AG04450 (cell line): ENCODE measurements at regions not wholly inside any gene's neighbourhood (a gene's known extent, or its start where the extent isn't known, plus 50 kb on each side); places are given as distances from the start of the nearest gene placed in this dataset.

Experiments
- CTCF ChIA-PET: fragments of 300-600, 350-600 bp; formaldehyde crosslinking; extraction: SDS; loops from one replicate; lab custom pipeline; 2022; ENCODE audit warnings: antibody characterized with exemption, inconsistent platforms; lab: Charles Lee
- POLR2A ChIA-PET: fragments of 350-600 bp; formaldehyde crosslinking; extraction: SDS; loops from one replicate; lab custom pipeline; 2021; ENCODE audit warnings: antibody characterized with exemption, inconsistent platforms; lab: Yijun Ruan, JAX
- DNase-seq: peaks from one replicate; pipeline ENCODE4 v3.0.0-alpha.2; 2011; ENCODE audit warnings: low read depth, low spot score
- H3K27ac ChIP-seq: one replicate; pipeline ENCODE4 v1.5.1; 2012; ENCODE audit warnings: low read depth, low read length, control low read depth
- H3K27me3 ChIP-seq: one replicate; pipeline ENCODE4 v1.6.0; 2012; ENCODE audit warnings: low read length; ENCODE audit not compliant: control insufficient read depth, insufficient read depth
- H3K4me3 ChIP-seq: 2 replicates; pipeline ENCODE4 v1.5.1; 2011; ENCODE audit warnings: mild to moderate bottlenecking, low read depth, low read length, control low read depth
- H3K9me3 ChIP-seq: 2 replicates; pipeline ENCODE4 v1.5.1; 2012; ENCODE audit warnings: low read length; ENCODE audit not compliant: control insufficient read depth, insufficient read depth
- CTCF ChIP-seq: IDR thresholded peaks from 2 replicates; pipeline ENCODE4 v1.5.1; 2011; ENCODE audit warnings: low read depth, low read length, control low read depth, inconsistent platforms

- no peak overlapping the region for H3K4me3 ChIP-seq
- H3K27ac ChIP-seq: no peak overlapping the region
- no peak for TF ChIP-seq CTCF
- CTCF ChIA-PET: no interaction called here
- no peaks in the 10 kb centered on the region for H3K27me3 ChIP-seq
- H3K9me3 ChIP-seq: no peaks in the 10 kb centered on the region
- POLR2A ChIA-PET: no interaction called here
- DNase-seq: no peak
Measured at GRCh38 chr2:163481515-163481914, 254.3 kb downstream of the FIGN start.

GRCh38 chr2:163479599-163479998, 256.2 kb downstream of the FIGN start:
- DNase-seq: no peak
- no peak overlapping the region for H3K4me3 ChIP-seq
- TF ChIP-seq CTCF: no peak
- no peak overlapping the region for H3K27ac ChIP-seq
- POLR2A ChIA-PET: no interaction called here
- CTCF ChIA-PET: no interaction called here
- no peaks in the 10 kb centered on the region for H3K9me3 ChIP-seq
- H3K27me3 ChIP-seq: no peaks in the 10 kb centered on the region

- DNase-seq: no peak
- ChIA-PET POLR2A (no interaction called here), CTCF (no interaction called here)
- TF ChIP-seq CTCF: no peak
- no peak overlapping the region for H3K27ac ChIP-seq
- no peaks in the 10 kb centered on the region for H3K27me3 ChIP-seq
- no peaks in the 10 kb centered on the region for H3K9me3 ChIP-seq
- no peak overlapping the region for H3K4me3 ChIP-seq
Measured at GRCh38 chr2:163475815-163476214, 260.0 kb downstream of the FIGN start.

- Histone ChIP-seq H3K27ac (no peak overlapping the region), H3K27me3 (no peaks in the 10 kb centered on the region), H3K9me3 (no peaks in the 10 kb centered on the region), H3K4me3 (no peak overlapping the region)
- DNase-seq: no peak
- CTCF ChIA-PET: no interaction called here
- POLR2A ChIA-PET: no interaction called here
- no peak for TF ChIP-seq CTCF
Measured at GRCh38 chr2:163474889-163475288, 260.9 kb downstream of the FIGN start.

- Histone ChIP-seq H3K9me3 (no peaks in the 10 kb centered on the region), H3K27me3 (no peaks in the 10 kb centered on the region), H3K4me3 (no peak overlapping the region), H3K27ac (no peak overlapping the region)
- CTCF ChIA-PET: no interaction called here
- TF ChIP-seq CTCF: no peak
- POLR2A ChIA-PET: no interaction called here
- DNase-seq: no peak
Measured at GRCh38 chr2:163474319-163474744, 261.5 kb downstream of the FIGN start.
